Epidermal melanocyte (primary cell): ENCODE measurements at regions not wholly inside any gene's neighbourhood (a gene's known extent, or its start where the extent isn't known, plus 50 kb on each side); places are given as distances from the start of the nearest gene placed in this dataset.

Experiments used
- DNase-seq: peaks from one replicate; pipeline ENCODE4 v3.0.0; 2011; ENCODE audit warnings: low spot score; ENCODE audit not compliant: insufficient read length

- no peak for DNase-seq
Measured at GRCh38 chr1:90561103-90561783, 155.9 kb downstream of the BARHL2 start.

- no peak for DNase-seq
Measured at GRCh38 chr1:90558754-90559378, 158.2 kb downstream of the BARHL2 start.

- no peak for DNase-seq
Measured at GRCh38 chr1:90558126-90558525, 159.0 kb downstream of the BARHL2 start.

- no peak for DNase-seq
Measured at GRCh38 chr1:90557706-90558105, 159.4 kb downstream of the BARHL2 start.

GRCh38 chr1:90550626-90551406 lies 166.3 kb downstream of the BARHL2 start:
- DNase-seq = no peak

GRCh38 chr1:90544356-90544755 lies 172.7 kb downstream of the BARHL2 start:
- no peak for DNase-seq

GRCh38 chr1:90537606-90538362 lies 179.3 kb downstream of the BARHL2 start:
- no peak for DNase-seq

- DNase-seq = no peak
Measured at GRCh38 chr1:90534663-90535295, 182.3 kb downstream of the BARHL2 start.

GRCh38 chr1:90534116-90534515 lies 183.0 kb downstream of the BARHL2 start:
- no peak for DNase-seq

GRCh38 chr1:90526954-90527353 lies 190.1 kb downstream of the BARHL2 start:
- no peak for DNase-seq

- DNase-seq = no peak
Measured at GRCh38 chr1:90522432-90522831, 194.7 kb downstream of the BARHL2 start.

GRCh38 chr1:90513956-90514355 lies 203.1 kb downstream of the BARHL2 start:
- no peak for DNase-seq

- no peak for DNase-seq
Measured at GRCh38 chr1:90512441-90512840, 204.7 kb downstream of the BARHL2 start.

GRCh38 chr1:90510143-90510542 lies 207.0 kb downstream of the BARHL2 start:
- DNase-seq = no peak

GRCh38 chr1:90509225-90510048 lies 207.7 kb downstream of the BARHL2 start:
- DNase-seq = no peak

GRCh38 chr1:90508376-90509167 lies 208.5 kb downstream of the BARHL2 start:
- no peak for DNase-seq

GRCh38 chr1:90507173-90507572 lies 209.9 kb downstream of the BARHL2 start:
- no peak for DNase-seq

- no peak for DNase-seq
Measured at GRCh38 chr1:90505806-90506205, 211.3 kb downstream of the BARHL2 start.

- DNase-seq = no peak
Measured at GRCh38 chr1:90504509-90504908, 212.6 kb downstream of the BARHL2 start.

- no peak for DNase-seq
Measured at GRCh38 chr1:90502696-90503095, 214.4 kb downstream of the BARHL2 start.
